ENCODE measurements at regions not wholly inside any gene's neighbourhood (a gene's known extent, or its start where the extent isn't known, plus 50 kb on each side); places are given as distances from the start of the nearest gene placed in this dataset.

DNA sequence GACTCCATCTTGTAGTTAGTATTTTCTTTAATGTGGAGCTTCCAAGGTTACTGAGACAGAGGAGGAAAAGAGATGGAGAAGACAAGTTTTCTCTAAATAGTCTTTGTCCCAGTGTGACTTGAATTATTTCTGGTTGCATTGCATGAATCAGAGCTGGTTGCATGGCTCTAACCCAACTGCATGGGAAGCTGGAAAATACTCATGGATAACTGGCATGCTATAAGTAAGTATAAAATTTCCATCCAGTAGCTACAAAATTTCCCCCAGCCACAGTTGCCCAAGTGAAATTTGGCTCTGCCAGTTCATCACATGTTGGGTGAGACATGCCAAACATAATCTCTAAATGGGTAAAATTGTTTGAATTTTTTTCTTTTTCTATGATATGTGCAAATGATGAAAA is 1161.5 kb downstream of the CDH11 start:
- no peak for FAIRE-seq
- H4K20me1 ChIP-seq (ENCODE audit: control insufficient read depth, extremely low read depth, insufficient read depth, low read length): no peaks in the 10 kb centered on the region
- H3K79me2 ChIP-seq (ENCODE audit: control insufficient read depth, insufficient read depth, low read length): no peaks in the 10 kb centered on the region
- no peaks in the 10 kb centered on the region for H3K27me3 ChIP-seq (ENCODE audit: control insufficient read depth, extremely low read depth, insufficient read depth, low read length)
- H3K9me3 ChIP-seq (ENCODE audit: control insufficient read depth, low read depth, low read length): no peaks in the 10 kb centered on the region
- H3K4me1 ChIP-seq (ENCODE audit: control insufficient read depth, extremely low read depth, insufficient read depth, low read length): no peaks in the 10 kb centered on the region
- no peak for DNase-seq (ENCODE audit: low read depth, low spot score)
- TF ChIP-seq EZH2 (IDR thresholded peaks at IDR 0.05; ENCODE audit: low read length) (no peak), CTCF (optimal IDR thresholded peaks at IDR 0.05 in 1 of 3, IDR thresholded peaks at IDR 0.05 in 1 of 3, conservative IDR thresholded peaks at IDR 0.05 in 1 of 3; ENCODE audit: extremely low read depth in 1 of 3, insufficient read depth in 2 of 3, low read length in 3 of 3) (no peak)
- no peak overlapping the region for H3K9ac ChIP-seq (ENCODE audit: control insufficient read depth, extremely low read depth, insufficient read depth, low read length)
- H3K36me3 ChIP-seq (ENCODE audit: control insufficient read depth in 2 of 2, extremely low read depth in 1 of 2, insufficient read depth in 2 of 2, low read length in 2 of 2): no peaks in the 10 kb centered on the region
- no peak overlapping the region for H3K27ac ChIP-seq (ENCODE audit: control insufficient read depth, insufficient read depth, low read length)
- H3K4me3 ChIP-seq (ENCODE audit: control insufficient read depth in 2 of 3, extremely low read depth in 1 of 3, insufficient read depth in 2 of 3, low read depth in 1 of 3, low read length in 3 of 3): no peak overlapping the region
- no peak overlapping the region for H2AFZ ChIP-seq (ENCODE audit: control insufficient read depth, low read length)
- dilution Hi-C loops (cut with MboI; ENCODE audit: extremely low pct_ligation_motif_present, low sequenced_read_pairs): no loop called here
- no peaks in the 10 kb centered on the region for H3K9me1 ChIP-seq (ENCODE audit: control insufficient read depth, extremely low read depth, insufficient read depth, low read length)
- no peak overlapping the region for H3K4me2 ChIP-seq (ENCODE audit: control insufficient read depth, extremely low read depth, insufficient read depth, low read depth, low read length)

- H3K36me3 ChIP-seq (ENCODE audit: control insufficient read depth in 2 of 2, extremely low read depth in 1 of 2, insufficient read depth in 2 of 2, low read length in 2 of 2): no peaks in the 10 kb centered on the region
- H3K79me2 ChIP-seq (ENCODE audit: control insufficient read depth, insufficient read depth, low read length): no peaks in the 10 kb centered on the region
- no peak overlapping the region for H3K27ac ChIP-seq (ENCODE audit: control insufficient read depth, insufficient read depth, low read length)
- DNase-seq (ENCODE audit: low read depth, low spot score) (no peak), FAIRE-seq (no peak)
- H3K4me1 ChIP-seq (ENCODE audit: control insufficient read depth, extremely low read depth, insufficient read depth, low read length): no peaks in the 10 kb centered on the region
- H3K9ac ChIP-seq (ENCODE audit: control insufficient read depth, extremely low read depth, insufficient read depth, low read length): no peak overlapping the region
- dilution Hi-C loops (cut with MboI; ENCODE audit: extremely low pct_ligation_motif_present, low sequenced_read_pairs): no loop called here
- no peaks in the 10 kb centered on the region for H3K9me1 ChIP-seq (ENCODE audit: control insufficient read depth, extremely low read depth, insufficient read depth, low read length)
- H4K20me1 ChIP-seq (ENCODE audit: control insufficient read depth, extremely low read depth, insufficient read depth, low read length): no peaks in the 10 kb centered on the region
- no peak overlapping the region for H3K4me2 ChIP-seq (ENCODE audit: control insufficient read depth, extremely low read depth, insufficient read depth, low read depth, low read length)
- no peaks in the 10 kb centered on the region for H3K27me3 ChIP-seq (ENCODE audit: control insufficient read depth, extremely low read depth, insufficient read depth, low read length)
- no peak overlapping the region for H2AFZ ChIP-seq (ENCODE audit: control insufficient read depth, low read length)
- no peak for TF ChIP-seq CTCF (optimal IDR thresholded peaks at IDR 0.05 in 1 of 3, IDR thresholded peaks at IDR 0.05 in 1 of 3, conservative IDR thresholded peaks at IDR 0.05 in 1 of 3; ENCODE audit: extremely low read depth in 1 of 3, insufficient read depth in 2 of 3, low read length in 3 of 3)
- TF ChIP-seq EZH2 (IDR thresholded peaks at IDR 0.05; ENCODE audit: low read length): no peak
- no peak overlapping the region for H3K4me3 ChIP-seq (ENCODE audit: control insufficient read depth in 2 of 3, extremely low read depth in 1 of 3, insufficient read depth in 2 of 3, low read depth in 1 of 3, low read length in 3 of 3)
- H3K9me3 ChIP-seq (ENCODE audit: control insufficient read depth, low read depth, low read length): no peaks in the 10 kb centered on the region
Observed at GRCh38 chr16:63947022-63947421, 1174.8 kb downstream of the CDH11 start.

All from keratinocyte (primary cell).